Endothelial cell of umbilical vein (primary cell): ENCODE measurements at regions not wholly inside any gene's neighbourhood (a gene's known extent, or its start where the extent isn't known, plus 50 kb on each side); places are given as distances from the start of the nearest gene placed in this dataset.

Source experiments
- BruUV-seq: library from RNA; stranded (reverse); fragments of 400-500 nt; replicated peaks from 2 replicates; lab custom pipeline; 2021; lab: Mats Ljungman, UMichigan
- CTCF ChIA-PET: fragments of 300-600, 350-600 bp; sonication (Branson Sonifier 250); formaldehyde crosslinking; loops from one replicate; lab custom pipeline; 2021; ENCODE audit warnings: antibody characterized with exemption, inconsistent platforms; lab: Charles Lee
- POLR2A ChIA-PET: fragments of 300-600, 350-600 bp; sonication (Branson Sonifier 250); formaldehyde crosslinking; loops from one replicate; lab custom pipeline; 2021; ENCODE audit warnings: antibody characterized with exemption, inconsistent platforms; lab: Charles Lee
- DNase-seq: peaks from one replicate; pipeline ENCODE4 v3.0.0-alpha.2; 2011; ENCODE audit warnings: low read depth, low spot score
- FAIRE-seq: peaks from 2 replicates; lab custom pipeline; 2011; peaks lifted over from hg19 to GRCh38; lab: Jason Lieb, UNC
- H2AFZ ChIP-seq: 2 replicates; pipeline ENCODE4 v1.6.0; 2012; ENCODE audit warnings: low read depth, low read length, control low read depth, inconsistent platforms
- H3K27ac ChIP-seq: 2 replicates; pipeline ENCODE4 v1.5.1; 2011; ENCODE audit warnings: low read depth, mild to moderate bottlenecking, control low read depth, low read length, moderate library complexity; ENCODE audit not compliant: insufficient read depth
- H3K27me3 ChIP-seq, 2 experiments: 2 replicates each; pipeline versions ENCODE4 v1.6.0 to v1.6.1; 2011; ENCODE audit warnings: low read length in 2 of 2, mixed read lengths in 1 of 2; ENCODE audit not compliant: control insufficient read depth in 2 of 2, insufficient read depth in 2 of 2
- H3K36me3 ChIP-seq, 2 experiments: 2 replicates in 1 of 2; 3 replicates in 1 of 2; pipeline ENCODE4 v1.5.1; 2011; ENCODE audit warnings: low read length in 2 of 2, mild to moderate bottlenecking in 1 of 2, moderate library complexity in 1 of 2; ENCODE audit not compliant: control insufficient read depth in 2 of 2, insufficient read depth in 2 of 2; ENCODE audit errors: extremely low read depth in 1 of 2
- H3K4me1 ChIP-seq: 3 replicates; pipeline ENCODE4 v1.5.1; 2011; ENCODE audit warnings: mild to moderate bottlenecking, low read length; ENCODE audit not compliant: control insufficient read depth, insufficient read depth; ENCODE audit errors: extremely low read depth
- H3K4me2 ChIP-seq: 2 replicates; pipeline ENCODE4 v1.6.1; 2011; ENCODE audit warnings: low read length, control low read depth, mixed read lengths; ENCODE audit not compliant: insufficient read depth
- H3K4me3 ChIP-seq, 3 experiments: fragments of 200-600 bp in 1 of 3; sonication (generic), shearing (Covaris generic) in 1 of 3; replicated peaks in 1 of 3; 2 replicates each; pipeline ENCODE4 v1.5.1; 2011 to 2016; ENCODE audit warnings: control low read depth in 3 of 3, low read length in 3 of 3, mild to moderate bottlenecking in 2 of 3, inconsistent platforms in 1 of 3, low read depth in 1 of 3, moderate library complexity in 1 of 3; ENCODE audit not compliant: insufficient read depth in 1 of 3
- H3K79me2 ChIP-seq: 2 replicates; pipeline ENCODE4 v1.6.0; 2012; ENCODE audit warnings: low read length, inconsistent platforms; ENCODE audit not compliant: control insufficient read depth, insufficient read depth
- H3K9ac ChIP-seq: replicated peaks from 2 replicates; pipeline ENCODE3; 2011; ENCODE audit warnings: low read length, control low read depth; ENCODE audit not compliant: insufficient read depth; ENCODE audit errors: extremely low read depth
- H3K9me1 ChIP-seq: replicated peaks from 3 replicates; pipeline ENCODE4 v1.6.0; 2011; ENCODE audit warnings: mild to moderate bottlenecking, low read length; ENCODE audit not compliant: control insufficient read depth, insufficient read depth; ENCODE audit errors: extremely low read depth
- H3K9me3 ChIP-seq: replicated peaks from 2 replicates; pipeline ENCODE4 v1.5.1; 2012; ENCODE audit warnings: low read length, inconsistent platforms; ENCODE audit not compliant: control insufficient read depth, insufficient read depth
- H4K20me1 ChIP-seq: replicated peaks from 2 replicates; pipeline ENCODE3; 2011; ENCODE audit warnings: mild to moderate bottlenecking, low read length; ENCODE audit not compliant: control insufficient read depth, insufficient read depth; ENCODE audit errors: extremely low read depth
- EZH2 ChIP-seq: IDR thresholded peaks from 2 replicates; pipeline ENCODE4 v1.6.1; 2012; ENCODE audit warnings: borderline replicate concordance, low read depth, mild to moderate bottlenecking, moderate library complexity, low read length, inconsistent platforms; ENCODE audit not compliant: severe bottlenecking
- FOS ChIP-seq: IDR thresholded peaks from 2 replicates; pipeline ENCODE4 v1.6.1; 2011; ENCODE audit warnings: mild to moderate bottlenecking, low read length, moderate library complexity, borderline replicate concordance; ENCODE audit not compliant: insufficient read depth
- GATA2 ChIP-seq: IDR thresholded peaks from 2 replicates; pipeline ENCODE4 v1.7.0; 2011; ENCODE audit warnings: low read depth, mild to moderate bottlenecking, moderate library complexity, mixed read lengths, low read length; ENCODE audit not compliant: insufficient read length, insufficient read depth
- JUN ChIP-seq: IDR thresholded peaks from 2 replicates; pipeline ENCODE4 v1.6.1; 2011; ENCODE audit warnings: borderline replicate concordance, low read depth; ENCODE audit not compliant: insufficient read length, insufficient read depth
- MYC ChIP-seq: IDR thresholded peaks from one replicate; pipeline ENCODE4 v1.6.1; 2011; ENCODE audit warnings: mild to moderate bottlenecking, low read depth, low read length
- POLR2A ChIP-seq: IDR thresholded peaks from 2 replicates; pipeline ENCODE4 v1.6.1; 2012; ENCODE audit warnings: low read depth, mild to moderate bottlenecking, control low read depth, low read length
- POLR2AphosphoS5 ChIP-seq: IDR thresholded peaks from 2 replicates; pipeline ENCODE4 v1.6.1; 2012; ENCODE audit warnings: low read depth, mild to moderate bottlenecking, control low read depth, low read length, moderate library complexity; ENCODE audit not compliant: insufficient read depth
- dilution Hi-C: fragments of 300-500 bp; cut with MboI; formaldehyde crosslinking; loops from one replicate; pipeline ENCODE4 v1.15.0; 2019; ENCODE audit warnings: low sequenced_read_pairs; ENCODE audit not compliant: extremely low pct_ligation_motif_present
- intact Hi-C: fragments of 100-400 bp; cut with micrococcal nuclease; formaldehyde crosslinking; loops from one replicate; pipeline ENCODE4 v1.10.0; 2022
- TF ChIP-seq, protein P1 (sequence below), 2 donors: IDR thresholded peaks; 1 replicate in 1 of 2; 2 replicates in 1 of 2; pipeline ENCODE4 v1.5.1; 2011; ENCODE audit warnings: low read length in 2 of 2, mild to moderate bottlenecking in 2 of 2, moderate library complexity in 2 of 2, control low read depth in 1 of 2, inconsistent platforms in 1 of 2, low read depth in 1 of 2; ENCODE audit not compliant: insufficient read depth in 1 of 2; ENCODE audit errors: extremely low read depth in 1 of 2
- TF ChIP-seq, protein P2 (sequence below): IDR thresholded peaks from 2 replicates; pipeline ENCODE4 v1.6.1; 2011; ENCODE audit not compliant: insufficient read depth, insufficient read length

DNA sequence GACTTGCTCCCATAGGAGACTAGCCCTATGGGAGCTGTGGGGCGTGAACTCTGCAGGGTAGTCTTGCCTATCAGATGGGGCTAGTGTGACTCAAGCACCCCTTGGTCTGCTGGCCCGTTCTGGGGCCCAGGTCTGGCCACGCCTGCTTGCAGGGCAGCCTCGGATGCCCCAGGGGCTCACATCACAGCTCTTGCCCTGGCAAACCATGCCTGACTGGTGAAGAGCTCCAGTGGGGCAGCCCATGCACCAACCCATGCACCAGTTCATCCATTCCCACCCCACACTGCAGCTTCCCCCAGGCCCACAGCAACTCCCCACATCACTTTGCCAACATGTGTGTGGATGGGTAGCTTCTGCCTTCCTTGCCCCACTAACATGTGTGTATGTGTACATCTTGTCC is 93.9 kb upstream of the PRLR start:
- CTCF ChIA-PET, result no interaction called here
- H3K4me3 ChIP-seq, result no peak overlapping the region
- POLR2A ChIA-PET, result no interaction called here
- dilution Hi-C loops, result no loop called here
- no peak for DNase-seq
- no peak overlapping the region for H3K27ac ChIP-seq
- no peaks in the 10 kb centered on the region for H3K79me2 ChIP-seq
- peaks cover 2% of the 10 kb centered on the region for H3K9me1 ChIP-seq
- no peaks in the 10 kb centered on the region for H4K20me1 ChIP-seq
- H3K9ac ChIP-seq, result no peak overlapping the region
- intact Hi-C loops, result no loop called here
- H2AFZ ChIP-seq, result no peak overlapping the region
- no peaks in the 10 kb centered on the region for H3K36me3 ChIP-seq
- FAIRE-seq, result no peak
- no TSS peak for BruUV-seq
- H3K4me2 ChIP-seq, result no peak overlapping the region
- H3K9me3 ChIP-seq, result no peaks in the 10 kb centered on the region
- TF ChIP-seq, protein P1, sequence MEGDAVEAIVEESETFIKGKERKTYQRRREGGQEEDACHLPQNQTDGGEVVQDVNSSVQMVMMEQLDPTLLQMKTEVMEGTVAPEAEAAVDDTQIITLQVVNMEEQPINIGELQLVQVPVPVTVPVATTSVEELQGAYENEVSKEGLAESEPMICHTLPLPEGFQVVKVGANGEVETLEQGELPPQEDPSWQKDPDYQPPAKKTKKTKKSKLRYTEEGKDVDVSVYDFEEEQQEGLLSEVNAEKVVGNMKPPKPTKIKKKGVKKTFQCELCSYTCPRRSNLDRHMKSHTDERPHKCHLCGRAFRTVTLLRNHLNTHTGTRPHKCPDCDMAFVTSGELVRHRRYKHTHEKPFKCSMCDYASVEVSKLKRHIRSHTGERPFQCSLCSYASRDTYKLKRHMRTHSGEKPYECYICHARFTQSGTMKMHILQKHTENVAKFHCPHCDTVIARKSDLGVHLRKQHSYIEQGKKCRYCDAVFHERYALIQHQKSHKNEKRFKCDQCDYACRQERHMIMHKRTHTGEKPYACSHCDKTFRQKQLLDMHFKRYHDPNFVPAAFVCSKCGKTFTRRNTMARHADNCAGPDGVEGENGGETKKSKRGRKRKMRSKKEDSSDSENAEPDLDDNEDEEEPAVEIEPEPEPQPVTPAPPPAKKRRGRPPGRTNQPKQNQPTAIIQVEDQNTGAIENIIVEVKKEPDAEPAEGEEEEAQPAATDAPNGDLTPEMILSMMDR (IDR thresholded peaks at IDR 0.05; ENCODE audit: extremely low read depth in 1 of 2, insufficient read depth in 1 of 2, low read depth in 1 of 2, low read length in 2 of 2), result no peak
- no peak for TF ChIP-seq MYC
- TF ChIP-seq, protein P2, sequence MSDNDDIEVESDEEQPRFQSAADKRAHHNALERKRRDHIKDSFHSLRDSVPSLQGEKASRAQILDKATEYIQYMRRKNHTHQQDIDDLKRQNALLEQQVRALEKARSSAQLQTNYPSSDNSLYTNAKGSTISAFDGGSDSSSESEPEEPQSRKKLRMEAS, result no peak
- no peak for TF ChIP-seq JUN
- no peak for TF ChIP-seq FOS
- no peak for TF ChIP-seq EZH2
- no peak for TF ChIP-seq POLR2A
- TF ChIP-seq GATA2, result no peak
- no peak for TF ChIP-seq POLR2AphosphoS5
- H3K4me1 ChIP-seq, result no peaks in the 10 kb centered on the region
- H3K27me3 ChIP-seq, result no peaks in the 10 kb centered on the region
